Esophagus muscularis mucosa (tissue), 4 donors: ENCODE measurements at regions not wholly inside any gene's neighbourhood (a gene's known extent, or its start where the extent isn't known, plus 50 kb on each side); places are given as distances from the start of the nearest gene placed in this dataset.
A peak's percentile ranks its signal among the peaks of the same experiment; 100 is the strongest.

Source experiments
- DNase-seq: peaks from one replicate; pipeline ENCODE4 v3.0.0-alpha.2; 2017; ENCODE audit errors: extremely low spot score
- H3K27ac ChIP-seq, 4 donors: fragments of 200-600 bp; sonication (generic); replicated peaks in 1 of 4; 1 replicate in 3 of 4; 2 replicates in 1 of 4; pipeline ENCODE4 v1.5.1; 2016 to 2019; ENCODE audit warnings: mild to moderate bottlenecking in 1 of 4
- H3K27me3 ChIP-seq, 4 donors: fragments of 200-600 bp; sonication (generic); one replicate each; pipeline versions ENCODE4 v1.5.1 to v1.6.0; 2016 to 2019
- H3K36me3 ChIP-seq, 4 donors: fragments of 200-600 bp; sonication (generic); one replicate each; pipeline ENCODE4 v1.5.1; 2016 to 2019
- H3K4me1 ChIP-seq, 4 donors: fragments of 200-600 bp; sonication (generic); one replicate each; pipeline ENCODE4 v1.5.1; 2016 to 2019
- H3K4me3 ChIP-seq, 4 donors: fragments of 200-600 bp; sonication (generic); 1 replicate in 2 of 4; 2 replicates in 2 of 4; pipeline ENCODE4 v1.5.1; 2016 to 2019; ENCODE audit warnings: mild to moderate bottlenecking in 4 of 4, moderate library complexity in 1 of 4
- H3K9me3 ChIP-seq, 4 donors: fragments of 200-600 bp; sonication (generic); 1 replicate in 3 of 4; 2 replicates in 1 of 4; pipeline ENCODE4 v1.5.1; 2016 to 2019
- CTCF ChIP-seq, 3 experiments: fragments of 200-600 bp in 2 of 3; fragments of 450-650 bp in 1 of 3; sonication (generic) in 2 of 3; IDR thresholded peaks; one replicate each; pipeline ENCODE4 v1.5.1; 2017 to 2019; ENCODE audit warnings: antibody characterized with exemption in 3 of 3, mild to moderate bottlenecking in 2 of 3, moderate library complexity in 1 of 3
- EP300 ChIP-seq: sonication (generic); formaldehyde crosslinking; IDR thresholded peaks from one replicate; pipeline ENCODE4 v1.6.1; 2017; ENCODE audit warnings: antibody characterized with exemption
- POLR2A ChIP-seq: fragments of 450-650 bp; IDR thresholded peaks from one replicate; pipeline ENCODE4 v1.6.1; 2017; ENCODE audit warnings: antibody characterized with exemption, moderate library complexity, mild to moderate bottlenecking, low read depth
- POLR2AphosphoS5 ChIP-seq, 2 donors: sonication (generic); formaldehyde crosslinking; IDR thresholded peaks; one replicate each; pipeline ENCODE4 v1.6.1; 2017; ENCODE audit warnings: antibody characterized with exemption in 2 of 2
- WGBS: methylation state at CpG from one replicate; pipeline ENCODE4 v1.1.5; 2018; 5-methylcytosine and 5-hydroxymethylcytosine counted together
- intact Hi-C: fragments of 100-400 bp; cut with DNase I; formaldehyde crosslinking; loops from one replicate; pipeline ENCODE4 v1.15.1; 2023

DNA sequence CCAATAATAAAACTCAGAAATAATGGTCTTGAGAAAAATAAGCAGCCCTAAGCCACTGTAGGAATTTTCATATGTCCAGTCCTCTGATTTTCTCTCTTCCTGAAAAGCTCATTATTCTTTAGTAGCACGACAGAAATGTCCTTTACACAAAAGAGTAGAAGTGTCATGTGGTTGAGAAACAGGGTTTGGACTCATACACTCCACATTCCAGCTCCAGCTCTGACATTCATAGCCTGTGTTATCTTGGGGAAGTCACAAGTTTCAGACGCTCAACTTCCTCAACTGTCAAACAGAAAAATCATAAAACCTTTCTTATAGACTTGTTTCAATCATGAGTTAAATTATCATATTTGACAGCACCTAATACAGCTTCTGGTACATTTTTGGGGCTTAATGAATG is 511.5 kb downstream of the TNS1 start:
- intact Hi-C loops, result no loop called here
- no peak overlapping the region for H3K27ac ChIP-seq
- H3K27me3 ChIP-seq, result no peaks in the 10 kb centered on the region
- no peak for TF ChIP-seq POLR2A
- no peak for TF ChIP-seq EP300
- TF ChIP-seq CTCF (IDR thresholded peaks at IDR 0.05), result no peak
- no peak for TF ChIP-seq POLR2AphosphoS5 (IDR thresholded peaks at IDR 0.05)
- no peaks in the 10 kb centered on the region for H3K9me3 ChIP-seq
- no peaks in the 10 kb centered on the region for H3K4me1 ChIP-seq
- 63% methylated on average over 2 of the region's 2 CpGs for WGBS
- no peak for DNase-seq
- H3K4me3 ChIP-seq, result no peak overlapping the region
- H3K36me3 ChIP-seq, result no peaks in the 10 kb centered on the region

DNA sequence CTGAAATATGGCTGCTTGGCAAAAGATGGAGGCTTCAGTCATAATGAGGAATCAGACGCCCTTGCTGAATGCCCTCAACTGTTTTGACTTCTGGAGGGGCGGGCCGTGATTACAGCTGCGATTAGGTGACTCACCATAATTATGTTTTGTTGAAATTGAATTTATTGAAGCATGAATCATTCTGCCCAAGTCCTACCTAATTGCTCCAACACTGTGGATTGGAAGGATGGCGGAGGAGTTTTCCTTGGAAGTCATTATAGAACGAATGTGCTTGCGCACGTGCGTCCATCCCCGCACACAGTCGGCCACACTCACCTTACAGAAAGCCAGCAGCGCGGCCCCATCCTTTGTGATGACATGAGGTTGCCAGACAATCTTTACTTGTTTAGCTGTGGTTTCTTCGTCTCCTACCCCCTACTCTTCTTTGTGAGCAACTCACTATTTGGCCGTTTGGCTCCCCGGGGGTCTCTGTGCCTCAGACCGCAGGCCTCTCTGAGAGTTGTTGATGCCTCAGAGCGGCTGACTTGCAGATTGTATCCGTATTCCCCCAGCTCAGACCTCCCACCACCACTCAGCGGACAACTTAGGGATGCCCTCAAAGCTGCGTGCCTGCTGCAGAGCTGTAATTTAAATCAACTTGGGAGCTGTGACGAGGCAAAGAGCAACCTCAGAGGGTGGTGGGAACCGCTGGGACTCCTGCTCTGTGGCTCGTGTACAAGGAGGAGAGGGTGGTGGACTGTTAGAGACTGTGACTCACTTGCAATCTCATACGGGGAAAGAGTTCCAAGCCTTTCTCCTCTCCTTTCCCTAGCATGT is 513.4 kb downstream of the TNS1 start:
- no peak for TF ChIP-seq EP300
- no peak for TF ChIP-seq POLR2A
- no peak for TF ChIP-seq CTCF (IDR thresholded peaks at IDR 0.05)
- TF ChIP-seq POLR2AphosphoS5 (IDR thresholded peaks at IDR 0.05), result no peak
- H3K27ac ChIP-seq, result no peak overlapping the region
- H3K36me3 ChIP-seq, result no peaks in the 10 kb centered on the region
- H3K27me3 ChIP-seq, result no peaks in the 10 kb centered on the region
- no peaks in the 10 kb centered on the region for H3K9me3 ChIP-seq
- DNase-seq, result no peak
- no peaks in the 10 kb centered on the region for H3K4me1 ChIP-seq
- no peak overlapping the region for H3K4me3 ChIP-seq
- intact Hi-C loops, result no loop called here
- 90% methylated on average over 23 of the region's 25 CpGs for WGBS

DNA sequence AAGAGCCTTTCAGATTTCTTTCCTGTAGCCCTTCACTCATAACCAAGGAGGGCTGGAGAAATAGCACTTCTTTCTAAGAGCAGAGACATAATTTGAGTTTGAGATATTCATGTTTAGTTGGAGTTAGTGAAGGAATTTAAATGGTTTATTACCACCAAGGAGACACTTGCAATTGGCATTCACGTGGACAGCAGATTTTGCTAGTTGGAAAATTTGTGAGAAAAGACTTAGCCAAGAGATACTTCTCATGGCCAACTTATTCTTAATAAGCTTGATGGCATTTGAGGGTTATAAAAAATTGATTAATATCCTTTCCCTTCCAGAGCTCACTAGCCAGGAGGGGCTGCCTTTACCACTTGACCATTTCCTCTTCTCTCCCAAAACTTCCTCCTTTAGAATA is 518.7 kb downstream of the TNS1 start:
- WGBS, result 80% methylated on average over 1 of the region's 1 CpG
- H3K9me3 ChIP-seq, result no peaks in the 10 kb centered on the region
- DNase-seq, result no peak
- no peaks in the 10 kb centered on the region for H3K4me1 ChIP-seq
- no peak overlapping the region for H3K4me3 ChIP-seq
- no peak overlapping the region for H3K27ac ChIP-seq
- TF ChIP-seq EP300 (no peak), POLR2AphosphoS5 (IDR thresholded peaks at IDR 0.05) (no peak), CTCF (IDR thresholded peaks at IDR 0.05) (no peak), POLR2A (no peak)
- H3K36me3 ChIP-seq, result no peaks in the 10 kb centered on the region
- intact Hi-C loops, result no loop called here
- no peaks in the 10 kb centered on the region for H3K27me3 ChIP-seq

GRCh38 chr2:217482056-217482710 is 520.6 kb downstream of the TNS1 start:
- TF ChIP-seq CTCF (IDR thresholded peaks at IDR 0.05) (no peak), POLR2AphosphoS5 (IDR thresholded peaks at IDR 0.05) (peak in 1 of 2 donors; percentile 72)
- intact Hi-C loops, result no loop called here
- H3K4me1 ChIP-seq, result no peaks in the 10 kb centered on the region
- no peak for DNase-seq
- H3K27me3 ChIP-seq, result no peaks in the 10 kb centered on the region
- H3K9me3 ChIP-seq, result no peaks in the 10 kb centered on the region
- H3K4me3 ChIP-seq, result no peak overlapping the region
- WGBS, result 56% methylated on average over 1 of the region's 1 CpG
- no peak overlapping the region for H3K27ac ChIP-seq
- H3K36me3 ChIP-seq, result no peaks in the 10 kb centered on the region
